ENCODE measurements at regions not wholly inside any gene's neighbourhood (a gene's known extent, or its start where the extent isn't known, plus 50 kb on each side); places are given as distances from the start of the nearest gene placed in this dataset.

DNA sequence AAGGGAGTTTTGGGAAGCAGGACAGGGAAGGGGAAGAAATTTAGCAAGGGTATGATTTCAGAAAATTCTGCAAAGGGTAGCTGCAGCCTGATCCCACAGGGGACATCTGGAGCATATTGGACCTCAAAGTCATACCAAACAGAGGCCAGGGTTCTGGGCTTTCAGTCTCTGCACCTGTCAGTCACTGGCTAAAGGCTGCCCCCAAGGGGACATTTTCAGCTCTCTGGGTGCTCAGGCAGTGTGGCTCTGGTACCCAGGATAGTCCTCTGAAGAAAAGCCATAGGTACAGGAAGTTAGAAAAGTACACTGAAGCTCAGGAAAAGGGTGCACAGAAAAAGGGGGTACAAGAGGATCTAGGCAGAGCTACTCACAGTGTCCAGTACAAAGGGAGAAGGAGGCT, 149.2 kb downstream of the INSIG2 start:
- DNase-seq (ENCODE audit: low read depth): no peak

DNA sequence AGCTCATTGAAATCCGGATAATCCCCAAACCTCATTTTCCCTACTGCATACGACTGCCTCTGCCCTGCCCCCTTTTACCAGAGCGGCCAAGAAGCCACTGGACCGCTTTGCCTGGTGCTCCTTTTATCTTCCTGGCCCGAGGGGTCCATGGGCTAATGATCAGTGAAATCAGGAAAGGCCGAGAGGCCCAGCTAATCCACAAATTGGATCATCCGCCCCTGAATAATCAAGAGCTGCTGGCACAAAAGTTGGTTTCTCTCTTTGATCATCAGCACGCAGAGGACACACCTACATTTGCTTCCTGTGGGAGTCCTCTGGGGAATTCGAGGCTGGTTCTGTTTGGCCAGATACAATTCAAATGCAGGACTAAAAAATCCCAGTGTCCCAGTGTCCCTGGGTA, 144.5 kb downstream of the INSIG2 start:
- DNase-seq (ENCODE audit: low read depth): no peak

DNA sequence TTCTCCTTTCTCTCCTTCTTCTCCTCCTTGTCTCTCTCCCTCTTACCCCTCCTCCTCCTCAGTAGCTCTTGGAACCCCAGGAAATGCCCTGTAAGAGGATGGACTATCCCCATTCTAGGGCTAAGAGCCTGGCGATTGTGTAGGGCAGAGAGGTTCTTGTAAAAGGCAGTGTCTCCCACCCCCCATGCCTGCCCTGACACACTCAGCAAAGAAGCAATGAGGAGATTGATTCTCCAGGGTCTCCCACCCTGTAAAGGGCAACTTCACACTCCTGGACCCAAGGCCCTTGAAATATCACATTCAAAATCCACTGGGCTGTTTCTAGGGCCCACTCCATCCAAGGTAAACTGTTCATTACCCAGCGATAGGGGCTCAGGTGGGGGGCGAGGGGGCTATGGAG, 144.1 kb downstream of the INSIG2 start:
- no peak for DNase-seq (ENCODE audit: low read depth)

DNA sequence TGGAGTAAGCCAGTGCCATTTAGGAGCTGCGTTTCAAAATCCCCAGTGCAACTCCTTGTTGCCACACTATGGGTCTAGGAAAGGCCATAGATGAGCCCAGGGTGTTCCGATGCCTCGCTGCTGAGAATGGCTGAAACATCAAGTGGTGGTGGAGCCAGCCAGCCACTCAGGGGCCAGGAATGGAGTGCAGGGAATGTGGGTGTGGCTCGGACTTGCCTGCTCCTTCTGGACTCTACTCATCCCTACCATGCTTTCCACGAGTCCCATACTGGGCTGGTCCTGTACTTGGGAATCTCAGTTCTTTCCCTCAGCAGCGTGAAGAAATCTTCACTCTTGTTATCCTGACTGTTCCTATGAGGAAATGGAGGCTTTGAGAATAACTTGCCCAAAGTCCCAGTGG, 143.5 kb downstream of the INSIG2 start:
- DNase-seq (ENCODE audit: low read depth): no peak

DNA sequence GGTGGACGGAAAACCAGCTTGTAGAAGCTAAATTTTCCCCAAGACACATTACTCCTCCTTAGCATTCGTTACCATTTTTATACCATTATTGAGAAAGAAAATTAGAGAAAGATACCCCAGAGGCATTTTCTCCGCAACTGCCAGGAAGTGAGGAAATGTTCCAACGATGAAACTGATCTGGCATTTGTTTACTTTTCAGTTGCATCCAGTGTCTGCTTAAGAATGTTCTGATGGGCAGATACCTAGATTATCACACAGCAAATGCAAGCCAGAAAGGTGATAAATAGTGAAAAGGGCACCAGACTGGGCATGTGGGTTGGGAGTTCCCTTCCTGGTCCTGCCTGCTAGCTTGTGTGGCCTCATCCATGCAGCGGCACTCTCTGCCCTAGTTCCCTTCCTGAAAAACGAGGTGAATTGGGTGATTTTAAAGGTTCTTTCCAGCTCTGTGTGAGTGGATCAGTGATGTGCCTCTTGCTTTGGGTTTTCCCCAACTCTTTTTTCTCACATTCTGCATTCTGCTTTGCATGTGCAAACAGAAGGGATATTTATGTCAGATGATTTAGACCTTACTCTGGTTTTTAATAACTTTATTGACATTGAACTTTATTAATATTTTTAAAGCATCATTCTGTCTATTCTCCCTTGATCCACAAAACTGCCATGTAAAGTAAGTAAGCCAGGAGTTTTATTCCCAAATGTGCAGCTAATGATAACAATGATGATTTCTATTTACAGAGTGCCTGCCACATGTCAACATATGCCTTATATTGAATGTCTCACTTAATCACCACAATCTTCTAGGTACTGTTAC, 139.6 kb downstream of the INSIG2 start:
- no peak for DNase-seq (ENCODE audit: low read depth)

DNA sequence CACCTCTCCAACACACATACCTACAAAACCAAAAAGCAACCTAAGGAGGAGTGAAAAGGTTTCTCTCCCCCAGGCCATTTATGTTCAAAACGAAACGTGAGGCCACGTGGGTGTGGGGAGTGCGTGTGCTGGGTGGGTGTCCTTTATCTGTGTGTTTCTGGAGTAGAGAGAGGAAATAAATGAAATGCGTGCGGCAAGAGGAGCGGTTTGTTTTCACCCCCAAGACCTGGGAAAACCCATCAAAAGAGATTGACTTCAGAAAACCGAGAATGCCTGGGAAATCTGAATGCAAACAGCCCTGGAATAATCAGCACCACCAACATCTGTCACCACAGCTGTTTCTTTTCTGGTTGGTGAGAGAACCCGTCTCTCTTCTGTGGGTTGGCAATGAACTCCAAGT, 137.4 kb downstream of the INSIG2 start:
- no peak for DNase-seq (ENCODE audit: low read depth)

DNA sequence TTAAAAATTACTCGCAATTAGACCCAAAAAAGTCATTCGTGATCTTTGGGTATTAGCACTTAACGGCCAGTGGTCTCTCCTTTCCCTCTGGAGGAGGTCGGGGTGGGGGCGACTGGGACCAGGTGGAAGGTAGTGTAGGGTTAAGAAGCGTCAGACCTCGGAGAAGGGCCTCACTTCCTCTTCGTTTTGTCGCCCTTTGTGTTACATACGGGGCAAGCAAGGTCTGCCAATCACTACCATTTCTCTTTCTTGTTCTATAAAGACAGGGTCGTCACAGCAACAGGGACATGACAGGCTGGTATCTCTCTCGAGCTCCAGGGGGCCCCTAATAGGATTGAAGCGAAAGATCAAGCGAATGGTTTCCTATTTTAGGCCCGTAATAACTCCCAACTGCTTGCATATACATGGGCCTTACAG, 136.6 kb downstream of the INSIG2 start:
- DNase-seq (ENCODE audit: low read depth): no peak

DNA sequence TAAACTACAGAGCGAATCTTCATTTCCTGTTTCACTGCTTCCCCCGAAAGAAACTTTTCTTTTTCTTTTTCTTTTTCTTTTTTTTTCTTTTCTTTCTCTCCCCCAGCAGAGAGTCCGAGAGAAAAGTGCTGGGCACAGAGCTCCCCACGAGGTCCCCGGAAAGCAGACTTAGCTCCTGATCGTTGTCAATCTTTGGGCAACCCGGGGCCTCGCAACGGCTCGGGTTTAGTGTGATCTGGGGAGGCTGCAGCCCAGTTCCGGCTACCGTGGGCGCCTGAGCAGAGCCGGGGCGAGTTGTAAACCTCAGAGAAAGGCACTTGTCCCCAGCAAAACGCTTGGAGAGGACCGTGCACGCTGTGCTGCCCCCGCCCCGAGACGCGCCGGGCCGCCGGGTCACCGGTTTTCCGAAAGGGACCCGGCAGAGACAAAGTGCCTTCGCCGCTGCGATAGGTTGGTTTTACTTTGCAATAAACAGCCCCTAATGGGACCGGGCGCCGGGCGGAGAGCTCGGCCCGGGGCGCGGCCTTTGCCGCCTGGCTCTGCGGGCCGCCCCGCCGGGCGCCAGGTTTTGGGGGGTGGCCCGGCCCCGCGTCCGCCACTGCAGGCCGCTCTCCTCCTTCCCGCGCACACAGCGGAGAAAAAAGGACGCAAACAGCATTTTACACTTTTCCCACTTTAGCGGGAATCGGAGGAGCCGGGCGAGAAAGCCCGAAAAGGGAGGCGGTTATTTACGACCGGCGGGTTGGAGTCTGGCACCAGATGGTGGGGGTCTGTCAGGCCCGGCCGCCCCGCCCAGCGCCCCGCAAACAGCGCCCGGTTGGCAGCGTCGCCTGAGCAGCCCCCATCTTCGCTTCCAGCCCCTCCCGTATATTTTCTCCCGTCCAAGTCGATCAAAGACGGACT, 136.0 kb downstream of the INSIG2 start:
- DNase-seq (ENCODE audit: low read depth): no peak

DNA sequence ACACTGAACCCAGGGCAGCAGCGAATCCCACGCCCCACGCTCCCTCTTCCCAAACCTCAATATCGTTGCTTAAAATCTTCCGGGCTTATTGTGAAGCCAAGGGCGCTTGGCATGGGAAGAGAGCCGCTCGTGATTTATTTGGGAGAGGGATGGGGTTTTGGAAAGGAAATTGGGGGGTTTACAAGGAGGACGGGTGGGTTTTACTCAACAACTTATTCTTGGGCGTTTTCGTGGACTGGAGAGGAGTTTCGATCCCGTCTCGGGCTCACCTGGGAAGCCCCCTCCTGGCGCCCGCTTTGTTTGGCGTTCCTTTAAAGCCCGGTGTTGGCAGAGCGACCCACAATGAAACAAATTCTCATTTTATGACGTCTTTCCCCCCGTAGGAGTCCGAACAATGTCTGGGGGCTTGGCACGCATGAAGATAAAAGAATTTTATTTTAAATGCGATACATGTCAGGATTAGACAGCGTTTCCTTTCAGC, 135.3 kb downstream of the INSIG2 start:
- no peak for DNase-seq (ENCODE audit: low read depth)

DNA sequence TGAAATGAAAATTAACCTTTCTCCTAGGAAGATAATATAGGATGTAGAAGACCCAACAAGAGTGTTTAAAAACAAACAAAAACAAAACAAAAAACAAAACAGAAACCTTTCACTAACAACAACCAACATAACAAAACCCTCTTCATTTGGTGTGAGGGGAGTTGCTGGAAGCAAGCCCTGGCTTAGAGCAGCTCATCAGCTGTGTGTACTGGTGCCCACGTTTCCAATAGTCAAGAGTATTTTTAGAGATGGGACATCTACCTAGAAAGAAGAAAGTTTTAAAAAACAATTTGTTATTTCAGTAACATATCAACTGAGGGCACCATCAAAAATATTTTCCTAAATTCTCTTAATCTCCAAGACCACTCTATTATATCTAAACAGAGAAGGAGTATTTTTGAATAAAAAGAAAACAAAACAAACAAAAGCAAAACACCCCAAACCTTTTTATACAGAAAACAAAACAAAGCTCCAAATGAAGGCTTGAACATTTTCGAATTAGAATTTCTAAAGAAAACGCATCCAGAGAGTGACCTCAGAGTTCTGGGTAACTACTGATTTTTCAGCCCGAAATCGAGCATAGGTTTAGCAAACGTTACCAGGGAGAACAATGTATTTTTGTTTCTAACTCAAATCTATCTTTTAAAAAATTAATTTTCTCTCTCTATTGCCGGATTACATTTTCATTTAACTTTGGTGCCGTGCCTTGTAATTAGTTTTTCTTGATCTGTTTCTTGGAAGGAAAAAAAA, 134.6 kb downstream of the INSIG2 start:
- no peak for DNase-seq (ENCODE audit: low read depth)

DNA sequence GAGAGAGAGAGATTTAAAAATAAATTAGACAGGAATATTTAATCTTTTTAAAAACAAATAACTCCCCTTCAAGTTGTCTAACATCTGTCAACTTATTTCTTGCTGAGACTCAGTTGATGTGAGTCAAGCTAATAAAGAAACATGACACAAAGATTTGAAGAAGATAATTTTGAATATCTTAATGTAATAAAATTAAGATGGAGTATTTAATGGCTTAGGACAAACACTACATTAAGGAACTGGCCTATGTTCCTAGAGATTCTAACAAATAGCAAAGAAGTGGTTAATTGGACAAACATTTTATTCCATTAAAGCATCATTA, 134.0 kb downstream of the INSIG2 start:
- no peak for DNase-seq (ENCODE audit: low read depth)

DNA sequence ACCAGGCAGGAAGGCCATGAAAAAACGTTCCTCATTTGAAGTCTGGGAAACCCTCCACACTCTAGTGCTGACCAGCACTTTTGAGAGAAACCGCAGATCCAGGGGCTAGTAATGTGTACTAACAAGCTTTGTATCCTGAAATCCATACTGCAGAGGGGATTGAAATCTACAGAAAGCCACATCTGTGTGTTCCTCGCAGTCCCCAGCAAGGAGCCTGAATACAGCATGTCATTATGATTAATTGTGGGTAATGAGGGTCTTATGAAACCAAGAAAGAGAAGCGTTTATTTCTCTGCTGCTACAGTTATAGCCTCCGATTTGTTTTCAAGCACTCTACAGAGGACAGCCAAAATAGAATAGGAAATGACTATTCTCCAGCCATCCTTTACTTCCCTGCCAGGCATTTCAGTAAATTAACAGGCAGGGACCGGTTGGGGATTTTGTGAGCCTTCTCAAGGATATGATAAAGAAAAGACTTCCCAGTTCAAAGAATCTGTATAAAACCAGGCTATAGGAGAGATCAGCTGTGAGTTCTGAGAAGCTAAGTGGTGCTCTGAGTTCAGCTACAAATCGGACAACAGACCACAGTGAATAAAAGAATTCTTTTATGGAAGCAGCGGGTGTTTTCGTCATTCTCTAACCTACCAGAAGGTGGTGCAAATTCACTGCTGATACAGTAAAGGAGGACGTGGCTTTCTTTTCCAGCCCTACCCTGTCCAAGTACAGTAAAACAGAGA, 133.4 kb downstream of the INSIG2 start:
- peak; percentile 3 for DNase-seq (ENCODE audit: low read depth)

DNA sequence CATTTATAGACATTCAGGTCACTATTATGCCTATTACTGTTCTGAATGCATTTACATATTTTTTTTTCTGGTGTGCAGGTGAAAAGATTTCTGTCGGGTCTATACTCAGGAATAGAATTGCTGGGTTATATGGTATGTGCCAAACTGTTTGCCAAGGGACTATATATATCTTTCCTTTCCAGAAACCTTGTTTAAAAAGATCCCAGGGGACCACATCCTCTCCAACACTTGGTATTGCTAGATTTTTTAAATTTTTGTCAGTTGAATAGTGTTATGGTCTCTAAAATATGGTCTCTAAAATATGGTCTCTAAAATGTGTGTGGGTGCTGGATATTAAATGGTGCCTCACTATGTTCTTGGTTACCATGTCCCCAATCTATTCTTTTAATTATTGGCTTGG, 131.3 kb downstream of the INSIG2 start:
- DNase-seq (ENCODE audit: low read depth): no peak

DNA sequence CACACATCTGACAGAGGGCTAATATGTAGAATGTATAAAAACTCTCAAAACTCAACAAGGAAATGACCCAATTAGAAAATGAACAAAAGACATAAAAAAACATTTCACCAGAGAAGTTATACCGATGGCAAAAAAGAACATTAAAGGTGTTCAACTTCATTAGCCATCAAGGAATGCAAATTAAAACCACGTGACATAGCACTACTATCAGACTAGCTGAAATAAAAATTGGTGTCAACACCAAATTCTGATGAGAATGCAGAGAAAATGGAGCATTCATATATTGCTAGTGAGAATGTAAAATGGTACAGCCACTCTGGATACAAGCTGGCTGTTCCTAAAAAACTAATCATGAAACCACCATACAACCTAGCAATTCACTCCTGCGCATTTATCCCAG, 128.0 kb downstream of the INSIG2 start:
- no peak for DNase-seq (ENCODE audit: low read depth)

DNA sequence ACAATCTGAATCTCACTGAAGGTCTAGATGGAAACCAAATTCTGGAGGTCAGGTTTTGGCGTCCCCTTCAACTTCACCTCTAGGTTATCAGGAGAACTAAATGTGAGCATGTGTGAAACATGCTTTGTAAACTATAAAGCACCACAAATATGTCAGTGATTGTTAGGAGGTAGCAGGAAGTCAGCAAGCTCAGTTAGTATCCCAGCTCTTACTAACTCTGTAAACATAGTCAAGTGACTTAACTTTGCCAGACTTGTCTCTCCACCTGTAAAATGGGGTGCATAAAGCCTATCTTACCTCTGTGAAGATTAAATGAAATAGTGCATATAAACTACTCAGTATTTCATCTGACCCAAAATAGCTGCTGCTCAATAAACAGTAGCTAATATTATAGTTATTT, 121.5 kb downstream of the INSIG2 start:
- no peak for DNase-seq (ENCODE audit: low read depth)

DNA sequence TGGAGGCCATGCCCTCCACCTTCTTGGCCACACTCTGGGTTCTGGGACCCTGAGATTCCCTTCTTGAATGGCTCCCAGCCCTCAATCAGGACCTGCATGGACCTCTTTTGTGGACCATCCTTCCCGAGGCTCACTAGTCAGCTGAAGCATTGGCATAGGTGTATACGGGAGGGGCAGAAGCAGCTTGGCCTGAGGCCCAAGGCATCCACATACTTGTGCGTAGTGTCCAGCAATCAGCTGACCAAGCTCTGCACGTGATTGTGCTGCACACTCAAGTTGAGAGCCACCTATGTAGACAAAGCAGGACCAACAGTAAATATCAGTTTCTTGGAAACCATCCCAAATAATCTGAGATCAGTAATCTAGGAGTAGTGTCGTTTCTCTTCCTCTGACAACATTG, 119.6 kb downstream of the INSIG2 start:
- DNase-seq (ENCODE audit: low read depth): no peak

DNA sequence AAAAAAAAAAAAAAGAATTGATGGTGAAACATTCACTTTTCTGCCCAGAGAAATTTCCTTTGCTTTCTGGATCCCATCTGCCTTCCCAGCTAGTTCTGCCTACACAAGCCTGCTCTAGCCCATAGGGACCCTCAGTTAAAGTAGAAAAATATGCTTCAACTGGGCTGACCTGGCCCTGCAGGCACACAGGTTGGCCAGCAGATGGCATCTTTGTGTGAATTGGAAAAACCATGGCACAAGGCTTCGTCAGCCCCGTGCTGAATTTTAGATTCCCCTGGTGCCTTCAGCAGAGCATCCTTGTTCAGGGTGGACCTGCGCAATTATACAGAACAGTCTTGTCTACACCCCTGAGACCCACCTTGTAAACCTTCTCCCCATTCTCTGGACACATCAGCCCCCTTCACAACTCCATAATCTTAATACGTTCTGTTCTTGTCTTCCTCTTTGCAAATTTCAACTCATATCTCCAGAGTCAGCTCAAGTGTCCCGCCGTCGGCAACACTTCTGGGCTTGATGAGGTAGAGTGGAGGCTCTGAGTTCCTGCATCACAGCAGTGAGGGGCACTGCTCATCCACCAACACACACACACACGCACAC, 114.5 kb downstream of the INSIG2 start:
- no peak for DNase-seq (ENCODE audit: low read depth)

DNA sequence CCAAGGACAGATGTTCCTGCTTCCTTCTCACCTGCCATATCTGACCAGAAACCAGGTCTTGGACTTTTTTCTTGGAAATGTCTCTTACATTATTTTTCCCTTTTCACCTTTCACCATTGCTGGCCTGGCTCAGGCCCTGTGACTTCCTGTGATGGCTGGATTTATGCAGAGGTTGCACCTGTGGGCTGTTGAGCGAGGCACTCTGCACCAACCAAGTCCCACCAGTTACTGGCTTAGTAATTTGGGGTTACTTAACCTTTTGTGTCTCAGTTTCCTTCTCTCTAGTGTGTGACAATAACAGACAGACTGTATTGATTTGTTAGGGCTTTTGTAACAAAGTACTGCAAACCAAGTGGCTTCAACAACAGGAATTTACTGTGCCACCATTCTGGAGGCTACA, 110.0 kb downstream of the INSIG2 start:
- DNase-seq (ENCODE audit: low read depth): no peak

DNA sequence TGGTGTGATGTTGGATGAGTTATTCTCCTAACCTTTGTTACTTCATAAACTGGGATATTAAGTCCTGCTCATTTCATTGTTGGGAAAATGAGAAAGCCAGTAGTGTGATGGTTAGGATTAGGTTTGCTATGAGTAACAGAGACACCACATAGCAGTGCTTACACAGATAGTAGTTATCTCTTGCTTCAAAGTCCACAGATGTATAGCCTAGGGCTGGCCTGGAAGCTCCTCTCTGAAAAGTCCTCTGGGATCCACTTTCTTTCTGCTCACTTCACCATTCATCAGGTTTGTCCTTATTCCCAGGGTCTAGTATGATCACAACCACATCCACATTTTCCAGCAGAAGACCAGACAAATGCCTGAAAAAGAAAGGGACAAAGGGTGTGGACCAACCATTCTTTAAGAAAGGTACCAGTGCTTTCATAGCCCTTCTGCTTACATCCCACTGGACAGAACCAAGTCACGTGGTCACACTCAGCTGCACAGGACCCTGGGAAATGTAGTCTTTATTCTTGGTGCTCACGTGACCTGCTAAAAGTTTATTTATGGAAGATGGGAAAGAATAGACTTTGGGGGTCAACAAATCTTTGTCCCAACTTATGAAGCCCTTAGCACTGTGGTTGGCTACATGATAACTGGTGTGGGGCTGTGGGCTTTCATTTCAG, 108.9 kb downstream of the INSIG2 start:
- DNase-seq (ENCODE audit: low read depth): no peak

DNA sequence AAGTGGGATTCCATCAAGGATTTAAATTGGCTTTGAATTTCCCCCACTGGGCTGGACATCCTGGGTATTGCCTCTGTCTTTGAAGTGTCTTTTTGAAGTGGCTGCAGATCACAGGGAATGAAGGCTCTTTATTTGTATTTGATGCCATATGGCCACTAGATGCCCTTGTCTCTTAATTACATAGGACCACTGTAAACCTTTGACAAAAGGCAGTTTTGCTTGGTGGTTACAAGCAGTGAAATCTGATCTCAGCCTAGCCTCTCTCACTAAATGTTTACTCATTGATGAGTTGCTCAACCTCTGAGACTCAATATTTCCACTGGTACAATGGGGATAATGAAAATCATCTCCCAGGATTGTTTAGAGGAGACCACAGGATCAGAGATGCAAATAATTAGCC, 102.2 kb downstream of the INSIG2 start:
- no peak for DNase-seq (ENCODE audit: low read depth)

DNA sequence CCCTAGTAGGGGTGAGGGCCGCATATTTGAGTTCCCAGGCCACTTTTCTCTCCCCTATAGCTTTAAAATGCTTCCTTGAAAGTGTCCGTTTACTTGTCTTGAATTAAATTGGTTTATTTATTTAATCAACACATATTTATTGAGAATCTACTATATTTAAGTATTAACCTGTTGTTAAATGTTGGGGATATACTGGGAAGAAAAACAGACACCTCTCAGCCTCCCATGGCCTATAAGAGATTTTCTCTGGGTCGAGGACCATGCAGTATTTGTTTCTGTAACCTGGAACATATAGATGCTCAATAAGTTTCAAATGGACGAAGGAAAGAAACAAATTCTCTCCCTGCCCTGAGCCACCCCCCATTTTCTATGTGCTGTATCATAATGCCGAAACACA, 98.6 kb downstream of the INSIG2 start:
- DNase-seq (ENCODE audit: low read depth): no peak
